ENCODE measurements at regions not wholly inside any gene's neighbourhood (a gene's known extent, or its start where the extent isn't known, plus 50 kb on each side); places are given as distances from the start of the nearest gene placed in this dataset.

DNA sequence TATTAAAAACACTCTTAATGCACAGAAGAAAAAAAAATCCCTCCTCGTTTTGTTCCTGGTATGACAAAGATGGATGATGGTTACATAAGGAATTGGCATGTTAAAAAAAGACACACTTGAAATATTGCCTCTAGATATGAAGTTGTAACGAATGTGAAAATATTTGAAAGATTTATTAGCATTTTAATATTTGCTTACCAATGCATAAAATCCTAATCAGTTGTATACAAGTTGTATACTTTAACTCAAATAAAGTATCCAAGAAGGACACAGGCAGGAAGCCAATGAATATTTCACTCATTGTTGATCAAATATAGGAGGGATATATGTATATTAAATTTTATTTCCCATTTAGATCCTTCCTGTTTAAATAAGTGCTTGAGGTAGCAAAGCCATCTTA, 850.8 kb upstream of the RBFOX1 start:
- no peak for TF ChIP-seq RAD21 (IDR thresholded peaks at IDR 0.05; ENCODE audit: low read length)
- no peak for TF ChIP-seq POLR2A (IDR thresholded peaks at IDR 0.05; ENCODE audit: low read depth, low read length)
- TF ChIP-seq, protein P1, sequence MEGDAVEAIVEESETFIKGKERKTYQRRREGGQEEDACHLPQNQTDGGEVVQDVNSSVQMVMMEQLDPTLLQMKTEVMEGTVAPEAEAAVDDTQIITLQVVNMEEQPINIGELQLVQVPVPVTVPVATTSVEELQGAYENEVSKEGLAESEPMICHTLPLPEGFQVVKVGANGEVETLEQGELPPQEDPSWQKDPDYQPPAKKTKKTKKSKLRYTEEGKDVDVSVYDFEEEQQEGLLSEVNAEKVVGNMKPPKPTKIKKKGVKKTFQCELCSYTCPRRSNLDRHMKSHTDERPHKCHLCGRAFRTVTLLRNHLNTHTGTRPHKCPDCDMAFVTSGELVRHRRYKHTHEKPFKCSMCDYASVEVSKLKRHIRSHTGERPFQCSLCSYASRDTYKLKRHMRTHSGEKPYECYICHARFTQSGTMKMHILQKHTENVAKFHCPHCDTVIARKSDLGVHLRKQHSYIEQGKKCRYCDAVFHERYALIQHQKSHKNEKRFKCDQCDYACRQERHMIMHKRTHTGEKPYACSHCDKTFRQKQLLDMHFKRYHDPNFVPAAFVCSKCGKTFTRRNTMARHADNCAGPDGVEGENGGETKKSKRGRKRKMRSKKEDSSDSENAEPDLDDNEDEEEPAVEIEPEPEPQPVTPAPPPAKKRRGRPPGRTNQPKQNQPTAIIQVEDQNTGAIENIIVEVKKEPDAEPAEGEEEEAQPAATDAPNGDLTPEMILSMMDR (conservative IDR thresholded peaks at IDR 0.05; ENCODE audit: low read depth, low read length), result no peak
- no peak for TF ChIP-seq BHLHE40 (IDR thresholded peaks at IDR 0.05; ENCODE audit: low read depth, low read length)
